K562 (cell line): ENCODE measurements at regions not wholly inside any gene's neighbourhood (a gene's known extent, or its start where the extent isn't known, plus 50 kb on each side); places are given as distances from the start of the nearest gene placed in this dataset.

Source experiments
- HDGF ChIP-seq: fragments of 450-650 bp; IDR thresholded peaks from 2 replicates; pipeline ENCODE4 v1.6.1; 2016
- KAT2B ChIP-seq: IDR thresholded peaks from one replicate; pipeline ENCODE4 v1.6.1; 2012; ENCODE audit warnings: low read depth, mild to moderate bottlenecking, control low read depth, inconsistent platforms, low read length, moderate library complexity
- MED1 ChIP-seq: sonication (generic); formaldehyde crosslinking; IDR thresholded peaks from 2 replicates; pipeline ENCODE4 v1.8.1; 2023; ENCODE audit warnings: missing genetic modification reagents, borderline replicate concordance
- MIER1 ChIP-seq: fragments of 450-650 bp; IDR thresholded peaks from 2 replicates; pipeline ENCODE4 v1.6.1; 2016; ENCODE audit warnings: antibody characterized with exemption, mild to moderate bottlenecking, low read depth
- MYBL2 ChIP-seq, 2 experiments: fragments of 450-650 bp in 1 of 2; sonication (generic) in 1 of 2; formaldehyde crosslinking in 1 of 2; IDR thresholded peaks; 2 replicates each; pipeline versions ENCODE4 v1.6.1 to v1.8.1; 2017 to 2022; ENCODE audit warnings: borderline replicate concordance in 1 of 2, inconsistent platforms in 1 of 2, low read depth in 1 of 2, mild to moderate bottlenecking in 1 of 2, missing genetic modification reagents in 1 of 2, moderate library complexity in 1 of 2
- PCBP1 ChIP-seq: fragments of 200-400 bp; formaldehyde crosslinking; IDR thresholded peaks from 2 replicates; pipeline ENCODE4 v1.6.1; 2018; ENCODE audit warnings: mild to moderate bottlenecking, low read depth, low read length; ENCODE audit not compliant: poor library complexity, severe bottlenecking
- RBM25 ChIP-seq: fragments of 200-400 bp; formaldehyde crosslinking; IDR thresholded peaks from 2 replicates; pipeline ENCODE4 v1.6.1; 2018; ENCODE audit warnings: low read length, low read depth, moderate library complexity; ENCODE audit not compliant: severe bottlenecking
- SMAD3 ChIP-seq: fragments of 450-650 bp; formaldehyde crosslinking; conservative IDR thresholded peaks from 2 replicates; pipeline ENCODE4 v1.4.0; 2020; ENCODE audit warnings: mild to moderate bottlenecking
- ZBTB1 ChIP-seq: sonication (generic); formaldehyde crosslinking; IDR thresholded peaks from 2 replicates; pipeline ENCODE4 v1.8.1; 2023; ENCODE audit warnings: missing genetic modification reagents, low read depth, mild to moderate bottlenecking, borderline replicate concordance
- ZNF407 ChIP-seq: fragments of 450-650 bp; IDR thresholded peaks from 2 replicates; pipeline ENCODE4 v1.6.1; 2016; ENCODE audit warnings: low read depth

DNA sequence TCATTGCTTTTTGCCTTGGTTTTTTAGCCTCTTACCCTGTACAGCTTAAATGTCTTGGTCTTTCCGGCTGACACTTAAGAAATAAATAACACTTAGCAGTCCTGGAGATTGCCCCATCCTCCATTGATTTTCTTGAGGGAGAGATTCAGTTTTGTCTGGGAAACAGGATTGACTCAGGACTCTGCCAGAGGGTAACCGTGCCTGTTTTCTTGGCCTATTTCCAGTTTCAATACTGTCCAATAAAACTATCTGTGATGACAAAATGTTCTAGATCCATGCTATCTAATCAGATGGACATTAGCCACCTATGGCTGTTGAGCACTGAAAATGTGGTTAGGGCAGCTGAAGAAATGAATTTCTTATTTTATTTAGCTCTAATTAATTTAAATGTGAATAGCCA, 216.1 kb downstream of the DUSP10 start (continued):
- no peak for TF ChIP-seq ZNF407
- TF ChIP-seq RBM25, result no peak
- no peak for TF ChIP-seq MED1 (CRISPR knock-in tag)
- no peak for TF ChIP-seq ZBTB1 (CRISPR knock-in tag)
- no peak for TF ChIP-seq PCBP1
- TF ChIP-seq MIER1, result no peak
- TF ChIP-seq SMAD3, result no peak
- TF ChIP-seq MYBL2 (IDR thresholded peaks at IDR 0.05; ENCODE audit: low read depth), result no peak
- no peak for TF ChIP-seq MYBL2 (CRISPR knock-in tag; IDR thresholded peaks at IDR 0.05; ENCODE audit: borderline replicate concordance)
- no peak for TF ChIP-seq HDGF
- no peak for TF ChIP-seq KAT2B
